ENCODE measurements at regions not wholly inside any gene's neighbourhood (a gene's known extent, or its start where the extent isn't known, plus 50 kb on each side); places are given as distances from the start of the nearest gene placed in this dataset.
"Not testable (repeated sequence)": the region's sequence is repeated elsewhere in the genome, so short reads cannot be mapped to it uniquely, and the experiment has no call there.

DNA sequence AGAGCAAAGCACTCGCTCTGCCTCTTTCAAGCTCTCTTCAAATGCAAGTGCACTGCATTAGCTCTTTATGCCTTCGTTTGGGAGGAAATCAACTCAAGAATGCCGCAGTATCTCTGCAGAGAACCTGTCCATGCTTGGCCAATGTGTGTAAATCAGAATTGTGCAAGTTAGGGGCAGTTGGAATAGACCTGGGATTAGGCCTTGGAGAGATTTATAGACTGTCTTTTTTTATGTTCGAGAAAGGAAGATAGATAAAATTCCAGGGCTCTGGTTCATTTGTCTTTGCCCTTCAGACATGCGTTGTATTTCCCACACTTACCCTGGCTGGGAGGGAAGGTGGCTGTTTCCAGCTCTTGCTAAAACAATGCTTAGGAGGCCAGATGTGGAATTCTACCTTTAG is 163.7 kb downstream of the MOBP start:
- Mint-ChIP-seq H3K9me3 (peaks cover 6 to 31% (median 11%) of the 10 kb centered on the region in 7 donors), H3K36me3 (peaks cover 0 to 3% of the 10 kb centered on the region in 2 donors), H3K4me1 (no peaks in the 10 kb centered on the region), H3K27me3 (peaks cover 0 to 7% (median 6%) of the 10 kb centered on the region in 3 donors), H3K4me3 (no peak overlapping the region), H3K27ac (no peak overlapping the region)
- ATAC-seq (ENCODE audit: low read depth in 2 of 2) = no peak
- DNase-seq = no peak

DNA sequence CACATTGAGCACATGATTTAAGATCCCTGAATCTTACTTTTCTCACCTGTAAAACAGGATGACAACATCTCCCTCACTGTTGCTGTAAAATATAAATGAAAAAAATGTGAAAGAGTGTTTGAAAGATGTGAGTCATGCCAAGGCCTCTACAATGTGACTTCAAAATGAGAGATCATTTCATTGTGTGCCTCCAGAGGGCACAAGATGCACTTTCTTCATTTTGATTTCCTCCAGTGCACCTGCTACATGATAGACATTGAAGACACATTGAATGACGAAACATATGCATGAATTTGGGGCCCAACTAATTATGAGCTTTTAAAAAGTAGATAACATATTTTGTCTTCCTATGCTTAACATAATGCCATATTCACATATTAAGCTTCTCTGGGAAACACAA is 170.3 kb downstream of the MOBP start:
- H3K9me3 Mint-ChIP-seq = peaks cover 0 to 7% (median 0%) of the 10 kb centered on the region in 7 donors
- H3K36me3 Mint-ChIP-seq = no peaks in the 10 kb centered on the region
- H3K27ac Mint-ChIP-seq = no peak overlapping the region
- DNase-seq (no peak), ATAC-seq (ENCODE audit: low read depth in 2 of 2) (no peak)
- H3K4me3 Mint-ChIP-seq = no peak overlapping the region
- peaks cover 0 to 9% (median 8%) of the 10 kb centered on the region in 3 donors for H3K27me3 Mint-ChIP-seq
- no peaks in the 10 kb centered on the region for H3K4me1 Mint-ChIP-seq

- Mint-ChIP-seq H3K4me1 (no peaks in the 10 kb centered on the region), H3K27me3 (peaks cover 0 to 9% (median 8%) of the 10 kb centered on the region in 3 donors), H3K36me3 (no peaks in the 10 kb centered on the region), H3K4me3 (no peak overlapping the region), H3K27ac (no peak overlapping the region), H3K9me3 (peaks cover 0 to 7% (median 0%) of the 10 kb centered on the region in 7 donors)
- ATAC-seq (ENCODE audit: low read depth in 2 of 2) (no peak), DNase-seq (no peak)
Measured at GRCh38 chr3:39638301-39638700, 170.8 kb downstream of the MOBP start.

DNA sequence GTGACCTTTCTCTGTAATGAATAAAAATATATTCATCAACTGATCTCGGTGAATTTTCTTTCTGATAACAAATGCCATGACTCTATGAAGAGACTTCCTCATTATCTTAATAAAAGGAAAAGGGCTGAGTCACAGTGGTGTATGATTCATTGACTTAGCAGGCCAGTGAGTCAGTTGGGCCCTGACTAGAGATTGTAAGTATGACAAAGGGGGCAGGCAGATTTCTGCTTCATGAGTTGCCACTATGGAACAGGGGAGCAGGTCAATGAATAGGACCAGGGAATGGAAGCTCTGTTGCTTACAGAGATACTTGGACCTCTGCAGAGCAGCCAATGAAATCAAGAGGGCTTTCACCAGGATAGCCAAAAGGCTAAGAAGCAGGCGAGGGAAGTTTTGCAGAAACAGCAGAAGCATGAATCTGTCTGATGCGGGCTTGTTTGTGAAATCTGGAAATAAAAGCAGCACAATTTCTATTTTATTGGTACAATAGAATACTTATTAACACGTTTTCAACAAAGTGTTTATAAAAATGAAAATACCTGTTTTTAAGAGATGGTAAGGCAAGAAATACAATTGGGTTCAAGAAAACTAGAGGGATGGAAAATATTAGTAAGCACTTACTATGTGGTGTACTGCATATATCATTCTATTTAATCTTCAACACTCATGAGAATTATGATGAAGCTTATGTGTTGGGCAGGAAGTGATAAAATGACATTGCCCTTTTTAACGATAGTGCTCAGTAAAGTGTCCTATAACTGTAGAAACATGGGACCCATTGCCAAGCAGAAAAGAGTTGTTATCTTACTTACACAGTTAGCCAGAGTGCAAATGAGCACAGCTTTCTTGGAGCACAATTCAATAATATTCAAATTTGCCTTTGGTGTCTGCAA is 169.8 kb upstream of the MYRIP start:
- Mint-ChIP-seq H3K4me1 (no peaks in the 10 kb centered on the region), H3K36me3 (no peaks in the 10 kb centered on the region), H3K4me3 (no peak overlapping the region), H3K9me3 (peaks cover 0 to 5% (median 0%) of the 10 kb centered on the region in 7 donors), H3K27me3 (peaks cover 0 to 9% (median 8%) of the 10 kb centered on the region in 3 donors), H3K27ac (no peak overlapping the region)
- no peak for DNase-seq
- ATAC-seq (ENCODE audit: low read depth in 2 of 2) = no peak

DNA sequence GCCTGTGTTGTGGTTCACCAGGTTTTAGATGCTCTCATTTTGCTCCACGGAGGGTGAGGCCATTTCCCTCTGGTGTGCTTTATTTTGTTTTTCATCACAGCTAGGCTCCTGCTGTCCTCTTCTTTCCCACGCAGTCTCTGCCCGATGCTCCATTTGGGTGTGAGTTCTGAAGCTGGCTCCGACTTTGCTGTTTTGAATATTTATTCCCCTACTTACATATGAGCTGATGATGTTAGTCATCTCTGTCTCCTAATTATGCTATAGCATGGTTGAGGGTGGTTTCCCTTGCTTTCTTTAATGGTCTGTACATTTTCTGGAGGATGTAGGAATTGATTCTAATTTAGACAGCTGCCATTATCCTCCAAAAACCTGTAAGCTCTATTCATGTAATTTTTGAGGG is 168.1 kb upstream of the MYRIP start:
- DNase-seq = no peak
- H3K4me1 Mint-ChIP-seq = no peaks in the 10 kb centered on the region
- peaks cover 0 to 6% (median 0%) of the 10 kb centered on the region in 7 donors for H3K9me3 Mint-ChIP-seq
- H3K36me3 Mint-ChIP-seq = no peaks in the 10 kb centered on the region
- peak overlapping the region in 1 of 8 donors; percentile 47 for H3K4me3 Mint-ChIP-seq
- no peak overlapping the region for H3K27ac Mint-ChIP-seq
- ATAC-seq (ENCODE audit: low read depth in 2 of 2) = no peak
- H3K27me3 Mint-ChIP-seq = peaks cover 6 to 16% (median 8%) of the 10 kb centered on the region in 3 donors

GRCh38 chr3:39644176-39644575 is 165.2 kb upstream of the MYRIP start:
- DNase-seq = no peak
- H3K4me1 Mint-ChIP-seq = no peaks in the 10 kb centered on the region
- H3K27me3 Mint-ChIP-seq = peaks cover 8 to 17% (median 9%) of the 10 kb centered on the region in 3 donors
- peaks cover 0 to 9% (median 2%) of the 10 kb centered on the region in 7 donors for H3K9me3 Mint-ChIP-seq
- H3K4me3 Mint-ChIP-seq = no peak overlapping the region
- ATAC-seq (ENCODE audit: low read depth in 2 of 2) = no peak
- H3K27ac Mint-ChIP-seq = no peak overlapping the region
- no peaks in the 10 kb centered on the region for H3K36me3 Mint-ChIP-seq

GRCh38 chr3:39651256-39651655 is 158.2 kb upstream of the MYRIP start:
- not testable (repeated sequence) for H3K36me3 Mint-ChIP-seq; H3K9me3 Mint-ChIP-seq; DNase-seq; H3K4me1 Mint-ChIP-seq; H3K27me3 Mint-ChIP-seq; H3K4me3 Mint-ChIP-seq; H3K27ac Mint-ChIP-seq; ATAC-seq (ENCODE audit: low read depth in 2 of 2)

GRCh38 chr3:39651993-39652739 is 157.2 kb upstream of the MYRIP start:
- no peak overlapping the region for H3K27ac Mint-ChIP-seq
- no peak for DNase-seq
- H3K36me3 Mint-ChIP-seq = no peaks in the 10 kb centered on the region
- no peaks in the 10 kb centered on the region for H3K4me1 Mint-ChIP-seq
- H3K4me3 Mint-ChIP-seq = no peak overlapping the region
- peaks cover 0 to 9% (median 4%) of the 10 kb centered on the region in 7 donors for H3K9me3 Mint-ChIP-seq
- H3K27me3 Mint-ChIP-seq = peaks cover 0 to 3% (median 0%) of the 10 kb centered on the region in 3 donors
- ATAC-seq (ENCODE audit: low read depth in 2 of 2) = no peak

- not testable (repeated sequence) for H3K36me3 Mint-ChIP-seq; H3K4me3 Mint-ChIP-seq; H3K27ac Mint-ChIP-seq; H3K27me3 Mint-ChIP-seq; DNase-seq; H3K4me1 Mint-ChIP-seq; ATAC-seq (ENCODE audit: low read depth in 2 of 2)
- H3K9me3 Mint-ChIP-seq = peaks cover 0 to 10% (median 4%) of the 10 kb centered on the region in 7 donors
Measured at GRCh38 chr3:39655718-39656117, 153.7 kb upstream of the MYRIP start.

- Mint-ChIP-seq H3K27me3 (peaks cover 0 to 10% (median 0%) of the 10 kb centered on the region in 3 donors), H3K4me3 (no peak overlapping the region), H3K4me1 (no peaks in the 10 kb centered on the region), H3K9me3 (peaks cover 0 to 10% (median 0%) of the 10 kb centered on the region in 7 donors), H3K36me3 (no peaks in the 10 kb centered on the region), H3K27ac (no peak overlapping the region)
- no peak for ATAC-seq (ENCODE audit: low read depth in 2 of 2)
- no peak for DNase-seq
Measured at GRCh38 chr3:39657075-39657474, 152.3 kb upstream of the MYRIP start.

- H3K36me3 Mint-ChIP-seq = no peaks in the 10 kb centered on the region
- H3K27me3 Mint-ChIP-seq = peaks cover 0 to 10% (median 0%) of the 10 kb centered on the region in 3 donors
- peaks cover 0 to 10% (median 0%) of the 10 kb centered on the region in 7 donors for H3K9me3 Mint-ChIP-seq
- H3K27ac Mint-ChIP-seq = no peak overlapping the region
- no peaks in the 10 kb centered on the region for H3K4me1 Mint-ChIP-seq
- ATAC-seq (ENCODE audit: low read depth in 2 of 2) (no peak), DNase-seq (no peak)
- no peak overlapping the region for H3K4me3 Mint-ChIP-seq
Measured at GRCh38 chr3:39657775-39658174, 151.6 kb upstream of the MYRIP start.

- DNase-seq (no peak), ATAC-seq (ENCODE audit: low read depth in 2 of 2) (no peak)
- H3K27ac Mint-ChIP-seq = no peak overlapping the region
- H3K4me3 Mint-ChIP-seq = no peak overlapping the region
- H3K9me3 Mint-ChIP-seq = peaks cover 0 to 3% (median 0%) of the 10 kb centered on the region in 7 donors
- H3K4me1 Mint-ChIP-seq = no peaks in the 10 kb centered on the region
- peaks cover 0 to 10% (median 0%) of the 10 kb centered on the region in 3 donors for H3K27me3 Mint-ChIP-seq
- no peaks in the 10 kb centered on the region for H3K36me3 Mint-ChIP-seq
Measured at GRCh38 chr3:39664931-39665330, 144.5 kb upstream of the MYRIP start.

DNA sequence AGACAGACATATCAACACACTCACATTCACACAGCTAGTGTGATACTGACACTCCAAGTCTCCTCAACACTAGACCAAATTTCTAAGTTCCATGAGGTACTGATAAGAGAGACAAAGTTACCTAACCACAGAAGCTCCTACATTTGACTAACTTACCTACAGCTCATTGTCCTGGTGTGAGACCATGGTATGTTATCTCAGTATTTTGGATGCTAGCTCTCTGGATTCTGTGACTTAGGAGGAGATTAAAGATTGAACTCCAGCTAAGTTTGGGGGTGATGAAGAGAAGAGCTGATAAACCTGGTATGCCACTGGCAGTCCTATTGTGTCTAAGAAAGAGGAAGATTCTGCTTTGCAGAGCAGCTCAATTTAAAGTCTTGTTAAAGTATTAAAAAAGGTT is 144.0 kb upstream of the MYRIP start:
- Mint-ChIP-seq H3K36me3 (no peaks in the 10 kb centered on the region), H3K27ac (peak overlapping the region in 1 of 6 donors; percentile 65), H3K4me3 (no peak overlapping the region), H3K9me3 (no peaks in the 10 kb centered on the region), H3K27me3 (peaks cover 0 to 12% (median 0%) of the 10 kb centered on the region in 3 donors), H3K4me1 (no peaks in the 10 kb centered on the region)
- no peak for DNase-seq
- no peak for ATAC-seq (ENCODE audit: low read depth in 2 of 2)

Data from naive B cell (primary cell).